ENCODE measurements at regions not wholly inside any gene's neighbourhood (a gene's known extent, or its start where the extent isn't known, plus 50 kb on each side); places are given as distances from the start of the nearest gene placed in this dataset.

DNA sequence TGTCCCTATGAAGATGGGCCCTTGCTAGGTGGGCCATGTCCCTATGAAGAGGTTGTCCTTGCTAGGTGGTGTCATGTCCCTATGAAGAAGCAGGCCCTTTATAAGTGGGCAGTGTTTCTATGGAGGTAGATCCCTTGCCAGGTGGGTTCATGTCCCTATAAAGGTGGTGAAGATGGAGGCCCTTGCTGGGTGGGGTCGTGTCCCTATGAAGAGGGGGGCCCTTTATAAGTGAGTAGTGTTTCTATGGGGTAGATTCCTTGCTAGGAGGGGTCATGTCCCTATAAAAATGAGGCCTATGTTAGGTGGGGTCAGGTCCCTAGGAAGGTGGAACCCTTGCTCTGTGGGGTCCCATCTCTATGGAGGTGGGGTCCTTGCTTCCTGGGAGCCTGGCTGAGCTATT lies 283.4 kb upstream of the IRX2 start:
- no peak overlapping the region for H3K27ac Mint-ChIP-seq

DNA sequence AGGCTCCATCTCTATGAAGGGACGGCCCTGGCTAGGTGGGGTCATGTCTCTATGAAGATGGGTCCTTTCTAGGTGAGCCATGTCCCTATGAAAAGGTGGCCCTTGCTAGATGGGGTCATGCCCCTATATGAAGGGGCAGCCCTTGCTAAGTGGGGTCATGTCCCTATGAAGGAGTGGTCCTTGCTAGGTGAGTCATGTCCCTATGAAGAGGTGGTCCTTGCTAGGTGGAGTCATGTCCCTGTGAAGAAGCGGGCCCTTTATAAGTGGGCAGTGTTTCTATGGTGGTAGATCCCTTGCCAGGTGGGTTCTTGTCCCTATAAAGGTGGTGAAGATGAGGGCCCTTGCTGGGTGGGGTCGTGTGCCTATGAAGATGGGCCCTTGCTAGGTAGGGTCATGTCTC lies 283.0 kb upstream of the IRX2 start:
- Histone ChIP-seq H3K36me3 (ENCODE audit: insufficient read depth, low read length) (no peaks in the 10 kb centered on the region), H3K27ac (ENCODE audit: low read depth, low read length) (no peak overlapping the region), H3K9me3 (ENCODE audit: low read length) (no peaks in the 10 kb centered on the region), H3K27me3 (ENCODE audit: insufficient read depth, low read length, poor library complexity, severe bottlenecking) (no peaks in the 10 kb centered on the region), H3K4me3 (ENCODE audit: low read length) (no peak overlapping the region), H3K4me1 (ENCODE audit: insufficient read depth, low read length) (no peaks in the 10 kb centered on the region)
- H3K27me3 Mint-ChIP-seq = peaks cover 0 to 3% of the 10 kb centered on the region in 2 donors
- ChIA-PET POLR2A (no interaction called here), CTCF (no interaction called here)
- no peak overlapping the region for H3K27ac Mint-ChIP-seq
- H3K4me3 Mint-ChIP-seq = no peak overlapping the region
- peaks cover 0 to 10% (median 6%) of the 10 kb centered on the region in 5 donors for H3K9me3 Mint-ChIP-seq
- no peaks in the 10 kb centered on the region for H3K4me1 Mint-ChIP-seq
- no peak for DNase-seq
- H3K36me3 Mint-ChIP-seq = no peaks in the 10 kb centered on the region

More for the DNA sequence above, 283.4 kb upstream of the IRX2 start:
- H3K36me3 ChIP-seq (ENCODE audit: insufficient read depth, low read length) = no peaks in the 10 kb centered on the region
- H3K4me1 Mint-ChIP-seq = no peaks in the 10 kb centered on the region
- H3K4me3 ChIP-seq (ENCODE audit: low read length) = no peak overlapping the region
- no peaks in the 10 kb centered on the region for H3K27me3 ChIP-seq (ENCODE audit: insufficient read depth, low read length, poor library complexity, severe bottlenecking)
- CTCF ChIA-PET = no interaction called here
- H3K4me3 Mint-ChIP-seq = no peak overlapping the region
- H3K9me3 Mint-ChIP-seq = peaks cover 0 to 10% (median 6%) of the 10 kb centered on the region in 5 donors
- no peaks in the 10 kb centered on the region for H3K36me3 Mint-ChIP-seq
- no peaks in the 10 kb centered on the region for H3K9me3 ChIP-seq (ENCODE audit: low read length)
- POLR2A ChIA-PET = no interaction called here
- H3K27ac ChIP-seq (ENCODE audit: low read depth, low read length) = no peak overlapping the region
- no peaks in the 10 kb centered on the region for H3K4me1 ChIP-seq (ENCODE audit: insufficient read depth, low read length)
- peaks cover 0 to 3% of the 10 kb centered on the region in 2 donors for H3K27me3 Mint-ChIP-seq
- DNase-seq = no peak

- no peak overlapping the region for H3K27ac ChIP-seq (ENCODE audit: low read depth, low read length)
- Mint-ChIP-seq H3K9me3 (peaks cover 4 to 10% (median 6%) of the 10 kb centered on the region in 5 donors), H3K4me3 (no peak overlapping the region), H3K27me3 (peaks cover 0 to 3% of the 10 kb centered on the region in 2 donors), H3K36me3 (no peaks in the 10 kb centered on the region), H3K27ac (no peak overlapping the region), H3K4me1 (no peaks in the 10 kb centered on the region)
- H3K4me3 ChIP-seq (ENCODE audit: low read length) = no peak overlapping the region
- H3K9me3 ChIP-seq (ENCODE audit: low read length) = no peaks in the 10 kb centered on the region
- no peaks in the 10 kb centered on the region for H3K4me1 ChIP-seq (ENCODE audit: insufficient read depth, low read length)
- H3K36me3 ChIP-seq (ENCODE audit: insufficient read depth, low read length) = no peaks in the 10 kb centered on the region
- no peaks in the 10 kb centered on the region for H3K27me3 ChIP-seq (ENCODE audit: insufficient read depth, low read length, poor library complexity, severe bottlenecking)
- POLR2A ChIA-PET = no interaction called here
- CTCF ChIA-PET = no interaction called here
- no peak for DNase-seq
Measured at GRCh38 chr5:3033033-3033755, 281.7 kb upstream of the IRX2 start.

DNA sequence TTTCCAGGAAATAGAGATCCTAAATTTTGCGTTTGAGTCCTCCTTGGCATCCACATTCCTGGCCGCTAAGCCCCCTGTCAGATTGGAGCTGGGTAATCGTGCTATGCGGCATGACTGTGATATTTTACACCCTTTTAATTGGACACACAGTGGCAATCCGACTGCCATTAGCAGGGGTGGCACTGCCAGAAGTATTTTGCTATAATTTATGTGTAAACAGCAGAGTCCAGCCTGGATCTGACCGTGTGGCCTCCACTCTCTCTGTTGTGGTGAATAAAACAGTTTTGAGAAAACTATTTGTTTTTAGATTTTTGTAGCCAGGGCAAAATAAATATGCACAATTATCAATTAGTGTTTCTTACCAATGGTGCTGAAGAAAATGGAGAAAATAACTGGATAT lies 281.0 kb upstream of the IRX2 start:
- DNase-seq = no peak
- Mint-ChIP-seq H3K36me3 (no peaks in the 10 kb centered on the region), H3K4me3 (no peak overlapping the region), H3K27me3 (peaks cover 0 to 3% of the 10 kb centered on the region in 2 donors), H3K9me3 (peaks cover 4 to 10% (median 6%) of the 10 kb centered on the region in 5 donors), H3K4me1 (no peaks in the 10 kb centered on the region), H3K27ac (no peak overlapping the region)
- Histone ChIP-seq H3K27me3 (ENCODE audit: insufficient read depth, low read length, poor library complexity, severe bottlenecking) (no peaks in the 10 kb centered on the region), H3K4me1 (ENCODE audit: insufficient read depth, low read length) (no peaks in the 10 kb centered on the region), H3K27ac (ENCODE audit: low read depth, low read length) (no peak overlapping the region), H3K9me3 (ENCODE audit: low read length) (no peaks in the 10 kb centered on the region), H3K36me3 (ENCODE audit: insufficient read depth, low read length) (no peaks in the 10 kb centered on the region), H3K4me3 (ENCODE audit: low read length) (no peak overlapping the region)
- POLR2A ChIA-PET = no interaction called here
- CTCF ChIA-PET = no interaction called here

DNA sequence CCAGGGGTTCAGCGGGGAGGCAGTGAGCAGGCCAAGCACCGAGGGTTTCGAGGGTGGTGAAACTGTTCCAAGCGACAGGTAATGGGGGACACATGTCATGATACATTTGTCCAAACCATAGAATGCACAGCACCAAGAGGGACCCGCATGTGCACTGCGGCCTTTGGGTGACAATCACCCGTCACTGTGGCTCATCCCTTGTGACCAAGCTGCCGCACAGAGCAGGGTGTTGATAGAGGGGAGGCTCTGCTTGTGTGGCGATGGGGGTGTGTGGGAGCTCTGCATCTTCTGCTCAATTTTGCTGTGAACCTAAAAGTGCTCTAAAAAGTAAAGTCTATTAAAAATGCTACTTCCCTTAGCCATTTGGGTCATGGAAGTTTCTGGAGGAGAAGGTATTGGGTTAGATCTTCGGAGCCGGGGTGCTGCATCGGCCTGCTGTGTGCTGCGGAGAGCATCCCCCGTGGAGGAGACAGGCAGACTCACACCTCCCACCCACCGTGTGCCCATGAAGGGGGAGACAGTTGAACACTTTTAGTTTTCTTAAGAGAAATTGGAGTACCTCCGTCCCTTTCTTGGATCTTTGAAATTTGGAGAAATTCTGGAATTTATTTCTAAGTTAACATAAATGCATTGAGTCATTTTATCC lies 280.4 kb upstream of the IRX2 start:
- ChIA-PET CTCF (no interaction called here), POLR2A (no interaction called here)
- H3K4me3 ChIP-seq (ENCODE audit: low read length) = no peak overlapping the region
- no peaks in the 10 kb centered on the region for H3K36me3 ChIP-seq (ENCODE audit: insufficient read depth, low read length)
- Mint-ChIP-seq H3K27me3 (peaks cover 0 to 3% of the 10 kb centered on the region in 2 donors), H3K9me3 (peaks cover 3 to 10% (median 8%) of the 10 kb centered on the region in 5 donors), H3K4me1 (no peaks in the 10 kb centered on the region), H3K36me3 (no peaks in the 10 kb centered on the region), H3K27ac (no peak overlapping the region), H3K4me3 (no peak overlapping the region)
- no peak overlapping the region for H3K27ac ChIP-seq (ENCODE audit: low read depth, low read length)
- H3K27me3 ChIP-seq (ENCODE audit: insufficient read depth, low read length, poor library complexity, severe bottlenecking) = no peaks in the 10 kb centered on the region
- DNase-seq = no peak
- H3K9me3 ChIP-seq (ENCODE audit: low read length) = no peaks in the 10 kb centered on the region
- no peaks in the 10 kb centered on the region for H3K4me1 ChIP-seq (ENCODE audit: insufficient read depth, low read length)

- H3K9me3 ChIP-seq (ENCODE audit: low read length) = no peaks in the 10 kb centered on the region
- Mint-ChIP-seq H3K9me3 (peaks cover 3 to 18% (median 10%) of the 10 kb centered on the region in 5 donors), H3K27me3 (peaks cover 0 to 3% of the 10 kb centered on the region in 2 donors), H3K36me3 (no peaks in the 10 kb centered on the region), H3K4me3 (no peak overlapping the region), H3K4me1 (no peaks in the 10 kb centered on the region), H3K27ac (no peak overlapping the region)
- DNase-seq = no peak
- ChIA-PET CTCF (no interaction called here), POLR2A (no interaction called here)
- H3K4me3 ChIP-seq (ENCODE audit: low read length) = no peak overlapping the region
- no peaks in the 10 kb centered on the region for H3K27me3 ChIP-seq (ENCODE audit: insufficient read depth, low read length, poor library complexity, severe bottlenecking)
- H3K36me3 ChIP-seq (ENCODE audit: insufficient read depth, low read length) = no peaks in the 10 kb centered on the region
- no peaks in the 10 kb centered on the region for H3K4me1 ChIP-seq (ENCODE audit: insufficient read depth, low read length)
- no peak overlapping the region for H3K27ac ChIP-seq (ENCODE audit: low read depth, low read length)
Measured at GRCh38 chr5:3030511-3031165, 279.2 kb upstream of the IRX2 start.

DNA sequence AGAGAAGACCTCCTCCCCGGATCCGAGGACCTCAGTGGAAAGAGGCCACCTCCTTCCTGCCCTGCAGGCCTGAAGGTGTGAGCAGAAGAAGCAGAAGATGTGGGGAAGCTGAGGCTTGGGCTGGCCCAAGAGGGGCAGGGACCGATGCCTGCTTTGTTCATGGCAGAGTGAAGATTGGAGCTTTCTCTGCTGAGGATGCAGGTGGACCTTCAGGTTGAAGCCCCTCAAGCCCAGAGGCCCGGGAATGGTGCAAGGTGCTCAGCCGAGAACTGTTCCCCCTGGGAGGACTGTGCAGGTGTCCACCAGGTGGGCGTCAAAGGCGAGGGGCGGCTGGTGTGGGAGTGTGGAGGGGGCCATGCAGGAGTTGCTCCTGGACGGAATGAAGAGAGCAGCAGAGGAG lies 277.9 kb upstream of the IRX2 start:
- Histone ChIP-seq H3K27me3 (ENCODE audit: insufficient read depth, low read length, poor library complexity, severe bottlenecking) (no peaks in the 10 kb centered on the region), H3K4me3 (ENCODE audit: low read length) (no peak overlapping the region), H3K9me3 (ENCODE audit: low read length) (no peaks in the 10 kb centered on the region), H3K36me3 (ENCODE audit: insufficient read depth, low read length) (no peaks in the 10 kb centered on the region), H3K27ac (ENCODE audit: low read depth, low read length) (no peak overlapping the region), H3K4me1 (ENCODE audit: insufficient read depth, low read length) (no peaks in the 10 kb centered on the region)
- ChIA-PET CTCF (interaction anchor here (0.9 kb wide), 1 partner anchor 14 kb away, joined by 3 read pairs; no protein-coding TSS in a partner anchor), POLR2A (no interaction called here)
- Mint-ChIP-seq H3K9me3 (peaks cover 3 to 19% (median 10%) of the 10 kb centered on the region in 5 donors), H3K27ac (no peak overlapping the region), H3K36me3 (no peaks in the 10 kb centered on the region), H3K27me3 (peaks cover 0 to 1% of the 10 kb centered on the region in 2 donors), H3K4me3 (no peak overlapping the region), H3K4me1 (no peaks in the 10 kb centered on the region)
- DNase-seq = no peak

DNA sequence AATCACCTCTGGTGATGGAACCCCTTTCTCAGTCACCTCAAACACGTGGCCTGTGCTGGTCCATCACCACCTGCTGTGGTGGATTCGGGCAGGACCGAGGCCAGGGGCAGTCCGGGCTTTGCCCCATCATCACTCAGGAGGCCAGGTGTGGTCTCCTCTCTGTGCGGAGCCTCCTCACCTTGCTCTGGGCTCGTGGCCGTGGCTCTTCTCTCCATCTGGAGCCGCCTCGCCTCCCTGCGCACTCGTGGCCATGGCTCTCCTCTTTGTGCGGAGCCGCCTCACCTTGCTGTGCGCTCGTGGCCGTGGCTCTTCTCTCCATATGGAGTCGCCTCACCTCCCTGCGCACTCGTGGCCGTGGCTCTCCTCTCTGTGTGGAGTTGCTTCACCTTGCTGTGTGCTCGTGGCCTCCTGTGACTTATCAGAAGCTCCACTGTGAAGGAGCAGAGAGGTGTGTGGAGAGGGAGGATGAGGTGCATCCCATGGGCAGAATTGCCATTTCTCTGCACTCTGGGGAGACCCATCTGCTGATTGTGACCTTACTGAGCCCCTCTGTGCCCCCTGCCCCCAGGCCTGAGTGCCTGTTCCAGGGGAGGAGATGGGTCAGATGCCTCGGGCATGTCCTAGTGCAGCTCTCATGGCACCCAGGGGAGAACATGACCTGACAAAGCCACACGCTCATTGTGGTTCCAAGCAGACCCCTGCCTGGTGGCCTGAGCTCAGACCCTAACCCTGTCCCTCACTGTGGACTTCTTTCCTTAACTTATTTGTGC lies 276.6 kb upstream of the IRX2 start:
- CTCF ChIA-PET = interaction anchor here (0.9 kb wide), 1 partner anchor 16 kb away, joined by 3 read pairs; no protein-coding TSS in a partner anchor
- no peaks in the 10 kb centered on the region for H3K36me3 Mint-ChIP-seq

More for the DNA sequence above, 276.6 kb upstream of the IRX2 start:
- no peaks in the 10 kb centered on the region for H3K9me3 ChIP-seq (ENCODE audit: low read length)
- H3K27me3 Mint-ChIP-seq = no peaks in the 10 kb centered on the region
- DNase-seq = no peak
- H3K27ac Mint-ChIP-seq = no peak overlapping the region
- H3K27me3 ChIP-seq (ENCODE audit: insufficient read depth, low read length, poor library complexity, severe bottlenecking) = no peaks in the 10 kb centered on the region
- H3K4me1 Mint-ChIP-seq = no peaks in the 10 kb centered on the region
- H3K4me1 ChIP-seq (ENCODE audit: insufficient read depth, low read length) = no peaks in the 10 kb centered on the region
- no peaks in the 10 kb centered on the region for H3K36me3 ChIP-seq (ENCODE audit: insufficient read depth, low read length)
- H3K4me3 Mint-ChIP-seq = no peak overlapping the region
- no peak overlapping the region for H3K4me3 ChIP-seq (ENCODE audit: low read length)
- H3K27ac ChIP-seq (ENCODE audit: low read depth, low read length) = no peak overlapping the region
- POLR2A ChIA-PET = no interaction called here
- H3K9me3 Mint-ChIP-seq = peaks cover 0 to 16% (median 7%) of the 10 kb centered on the region in 5 donors

All from CD8-positive, alpha-beta memory T cell (primary cell).